IPS-15b (cell line): ENCODE measurements at regions not wholly inside any gene's neighbourhood (a gene's known extent, or its start where the extent isn't known, plus 50 kb on each side); places are given as distances from the start of the nearest gene placed in this dataset.

Experiments used
- H3K27me3 ChIP-seq: one replicate; pipeline ENCODE4 v1.6.1; 2013; ENCODE audit warnings: low read length; ENCODE audit not compliant: control insufficient read depth, insufficient read depth
- H3K36me3 ChIP-seq: one replicate; pipeline ENCODE4 v1.6.1; 2013; ENCODE audit warnings: low read length; ENCODE audit not compliant: control insufficient read depth, insufficient read depth
- H3K4me1 ChIP-seq: one replicate; pipeline ENCODE4 v1.6.1; 2013; ENCODE audit warnings: mild to moderate bottlenecking, low read length; ENCODE audit not compliant: control insufficient read depth, insufficient read depth
- H3K4me3 ChIP-seq: one replicate; pipeline ENCODE4 v1.5.1; 2013; ENCODE audit warnings: low read depth, low read length
- H3K9ac ChIP-seq: one replicate; pipeline ENCODE4 v1.6.1; 2013; ENCODE audit warnings: low read depth, mild to moderate bottlenecking, low read length
- H3K9me3 ChIP-seq: one replicate; pipeline ENCODE4 v1.6.1; 2013; ENCODE audit warnings: mild to moderate bottlenecking, low read length; ENCODE audit not compliant: control insufficient read depth, insufficient read depth

GRCh38 chr4:111572470-111572869 is 572.8 kb upstream of the FAM241A start:
- no peaks in the 10 kb centered on the region for H3K36me3 ChIP-seq
- no peak overlapping the region for H3K9ac ChIP-seq
- H3K4me1 ChIP-seq = no peaks in the 10 kb centered on the region
- H3K4me3 ChIP-seq = no peak overlapping the region
- H3K9me3 ChIP-seq = no peaks in the 10 kb centered on the region
- H3K27me3 ChIP-seq = no peaks in the 10 kb centered on the region

GRCh38 chr4:111573386-111573785 is 571.9 kb upstream of the FAM241A start:
- no peaks in the 10 kb centered on the region for H3K4me1 ChIP-seq
- no peaks in the 10 kb centered on the region for H3K36me3 ChIP-seq
- no peaks in the 10 kb centered on the region for H3K27me3 ChIP-seq
- no peak overlapping the region for H3K4me3 ChIP-seq
- H3K9me3 ChIP-seq = no peaks in the 10 kb centered on the region
- H3K9ac ChIP-seq = no peak overlapping the region

GRCh38 chr4:111579767-111580166 is 565.5 kb upstream of the FAM241A start:
- Histone ChIP-seq H3K9ac (no peak overlapping the region), H3K27me3 (no peaks in the 10 kb centered on the region), H3K36me3 (no peaks in the 10 kb centered on the region), H3K4me1 (no peaks in the 10 kb centered on the region), H3K9me3 (no peaks in the 10 kb centered on the region), H3K4me3 (no peak overlapping the region)

- no peaks in the 10 kb centered on the region for H3K36me3 ChIP-seq
- H3K9ac ChIP-seq = no peak overlapping the region
- no peaks in the 10 kb centered on the region for H3K9me3 ChIP-seq
- no peaks in the 10 kb centered on the region for H3K4me1 ChIP-seq
- no peaks in the 10 kb centered on the region for H3K27me3 ChIP-seq
- no peak overlapping the region for H3K4me3 ChIP-seq
Observed at GRCh38 chr4:111595456-111595855, 549.8 kb upstream of the FAM241A start.

GRCh38 chr4:111596491-111596890 is 548.8 kb upstream of the FAM241A start:
- Histone ChIP-seq H3K27me3 (no peaks in the 10 kb centered on the region), H3K36me3 (no peaks in the 10 kb centered on the region), H3K4me1 (no peaks in the 10 kb centered on the region), H3K9ac (no peak overlapping the region), H3K9me3 (no peaks in the 10 kb centered on the region), H3K4me3 (no peak overlapping the region)

GRCh38 chr4:111601671-111602070 is 543.6 kb upstream of the FAM241A start:
- H3K4me3 ChIP-seq = no peak overlapping the region
- H3K27me3 ChIP-seq = no peaks in the 10 kb centered on the region
- no peak overlapping the region for H3K9ac ChIP-seq
- H3K36me3 ChIP-seq = no peaks in the 10 kb centered on the region
- H3K4me1 ChIP-seq = no peaks in the 10 kb centered on the region
- H3K9me3 ChIP-seq = no peaks in the 10 kb centered on the region

- H3K4me3 ChIP-seq = no peak overlapping the region
- H3K4me1 ChIP-seq = no peaks in the 10 kb centered on the region
- H3K36me3 ChIP-seq = no peaks in the 10 kb centered on the region
- H3K9ac ChIP-seq = no peak overlapping the region
- no peaks in the 10 kb centered on the region for H3K27me3 ChIP-seq
- no peaks in the 10 kb centered on the region for H3K9me3 ChIP-seq
Observed at GRCh38 chr4:111602848-111603247, 542.4 kb upstream of the FAM241A start.

GRCh38 chr4:111605111-111605510 is 540.1 kb upstream of the FAM241A start:
- Histone ChIP-seq H3K9ac (no peak overlapping the region), H3K4me3 (no peak overlapping the region), H3K36me3 (no peaks in the 10 kb centered on the region), H3K4me1 (no peaks in the 10 kb centered on the region), H3K9me3 (no peaks in the 10 kb centered on the region), H3K27me3 (no peaks in the 10 kb centered on the region)

GRCh38 chr4:111610681-111611080 is 534.6 kb upstream of the FAM241A start:
- no peaks in the 10 kb centered on the region for H3K9me3 ChIP-seq
- H3K4me3 ChIP-seq = no peak overlapping the region
- no peaks in the 10 kb centered on the region for H3K36me3 ChIP-seq
- no peaks in the 10 kb centered on the region for H3K27me3 ChIP-seq
- H3K4me1 ChIP-seq = no peaks in the 10 kb centered on the region
- no peak overlapping the region for H3K9ac ChIP-seq

- no peak overlapping the region for H3K9ac ChIP-seq
- H3K36me3 ChIP-seq = no peaks in the 10 kb centered on the region
- H3K27me3 ChIP-seq = no peaks in the 10 kb centered on the region
- H3K4me1 ChIP-seq = no peaks in the 10 kb centered on the region
- no peaks in the 10 kb centered on the region for H3K9me3 ChIP-seq
- H3K4me3 ChIP-seq = no peak overlapping the region
Observed at GRCh38 chr4:111618908-111619307, 526.3 kb upstream of the FAM241A start.

GRCh38 chr4:111628437-111628836 is 516.8 kb upstream of the FAM241A start:
- Histone ChIP-seq H3K9me3 (no peaks in the 10 kb centered on the region), H3K4me3 (no peak overlapping the region), H3K36me3 (no peaks in the 10 kb centered on the region), H3K4me1 (no peaks in the 10 kb centered on the region), H3K27me3 (no peaks in the 10 kb centered on the region), H3K9ac (no peak overlapping the region)

GRCh38 chr4:111630705-111631104 is 514.5 kb upstream of the FAM241A start:
- Histone ChIP-seq H3K9ac (no peak overlapping the region), H3K4me3 (no peak overlapping the region), H3K36me3 (no peaks in the 10 kb centered on the region), H3K27me3 (no peaks in the 10 kb centered on the region), H3K4me1 (no peaks in the 10 kb centered on the region), H3K9me3 (no peaks in the 10 kb centered on the region)
